ENCODE measurements at regions not wholly inside any gene's neighbourhood (a gene's known extent, or its start where the extent isn't known, plus 50 kb on each side); places are given as distances from the start of the nearest gene placed in this dataset.

- Histone ChIP-seq H3K23ac (ENCODE audit: insufficient read length) (no peak overlapping the region), H3K4me2 (ENCODE audit: insufficient read depth in 1 of 2, low read depth in 2 of 2, low read length in 2 of 2) (no peak overlapping the region), H4K20me1 (replicated peaks in 1 of 2; ENCODE audit: control insufficient read depth in 1 of 2, insufficient read depth in 2 of 2, low read length in 2 of 2) (no peaks in the 10 kb centered on the region), H2BK5ac (ENCODE audit: low read depth, low read length) (no peak overlapping the region), H3K36me3 (ENCODE audit: control insufficient read depth in 2 of 4, insufficient read depth in 4 of 4, low read length in 3 of 4) (no peaks in the 10 kb centered on the region), H2BK120ac (replicated peaks; ENCODE audit: low read depth, low read length) (no peak overlapping the region), H3K9ac (replicated peaks in 1 of 4; ENCODE audit: extremely low read depth in 1 of 4, low read depth in 3 of 4, low read length in 3 of 4) (no peak overlapping the region), H2BK15ac (ENCODE audit: low read length) (no peak overlapping the region), H3K14ac (ENCODE audit: insufficient read length) (no peak overlapping the region), H3K18ac (ENCODE audit: extremely low read depth, low read length) (no peak overlapping the region), H3K79me2 (ENCODE audit: control insufficient read depth in 1 of 2, insufficient read depth in 2 of 2, low read length in 2 of 2) (no peaks in the 10 kb centered on the region), H2AK5ac (ENCODE audit: low read depth, low read length) (no peak overlapping the region), H3K9me3 (ENCODE audit: insufficient read depth in 2 of 2, low read depth in 1 of 2, low read length in 1 of 2) (no peaks in the 10 kb centered on the region; a peak in 1 of 4 replicates), H2BK20ac (ENCODE audit: low read length) (no peak overlapping the region), H3K56ac (replicated peaks; ENCODE audit: insufficient read length, low read depth, low read length) (no peak overlapping the region), H2AFZ (ENCODE audit: low read length) (0 out of 2 replicates have a peak overlapping the region, but pooled peaks have one; percentile 40), H3K27ac (ENCODE audit: low read depth, low read length) (no peak overlapping the region), H3K27me3 (replicated peaks in 1 of 4; ENCODE audit: control insufficient read depth in 3 of 4, extremely low read depth in 1 of 4, insufficient read depth in 3 of 4, low read length in 3 of 4) (no peaks in the 10 kb centered on the region), H4K8ac (ENCODE audit: extremely low read depth, insufficient read depth, low read length) (no peak overlapping the region), H3K79me1 (ENCODE audit: low read depth, low read length) (no peaks in the 10 kb centered on the region), H3K4me1 (replicated peaks in 1 of 4; ENCODE audit: control insufficient read depth in 3 of 4, insufficient read depth in 4 of 4, low read length in 3 of 4) (peaks cover 0 to 2% (median 0%) of the 10 kb centered on the region in 4 experiments; a peak in 1 of 7 replicates), H3K23me2 (ENCODE audit: low read depth, low read length) (no peaks in the 10 kb centered on the region), H4K91ac (replicated peaks; ENCODE audit: insufficient read length, low read length) (no peak overlapping the region), H3K4me3 (ENCODE audit: extremely low read depth in 1 of 4, insufficient read depth in 2 of 4, low read depth in 3 of 4, low read length in 4 of 4) (no peak overlapping the region), H2BK12ac (ENCODE audit: low read depth, low read length) (no peak overlapping the region), H3K4ac (replicated peaks; ENCODE audit: insufficient read length, low read depth, low read length) (no peak overlapping the region), H4K5ac (ENCODE audit: insufficient read length, low read depth, low read length) (no peak overlapping the region)
- 88% methylated on average over 5 of the region's 5 CpGs; no CpG with 5 or more reads in 1 of the 2 experiments for WGBS, 2 experiments (ENCODE audit: extremely low coverage in 1 of 2, insufficient coverage in 1 of 2, insufficient read length in 1 of 2, insufficient replicate concordance in 2 of 2, low coverage in 1 of 2, low lambda C conversion rate in 2 of 2, missing lambda C conversion rate in 1 of 2)
- no peak for FAIRE-seq
- DNase-seq (ENCODE audit: low read depth in 1 of 2, low spot score in 2 of 2) = no peak
- POLR2A ChIA-PET (ENCODE audit: partially characterized antibody) = no interaction called here
- TF ChIP-seq GTF2F1 (IDR thresholded peaks at IDR 0.05; ENCODE audit: borderline replicate concordance, low read depth, low read length) (no peak), BACH1 (IDR thresholded peaks at IDR 0.05; ENCODE audit: low read length) (no peak), SIN3A (conservative IDR thresholded peaks at IDR 0.05 in 1 of 2, IDR thresholded peaks at IDR 0.05 in 1 of 2; ENCODE audit: low read depth in 1 of 2, low read length in 2 of 2) (no peak), CREB1 (IDR thresholded peaks at IDR 0.05) (no peak), GABPA (IDR thresholded peaks at IDR 0.05; ENCODE audit: borderline replicate concordance, insufficient read depth, low read length) (no peak), ATF3 (IDR thresholded peaks at IDR 0.05; ENCODE audit: insufficient read depth, low read depth, low read length) (no peak), SUZ12 (IDR thresholded peaks at IDR 0.05; ENCODE audit: low read length) (no peak)
- CTCF ChIA-PET (ENCODE audit: partially characterized antibody) = interaction anchor here (0.7 kb wide), 1 partner anchor 933 kb away, joined by 3 read pairs; no protein-coding TSS in a partner anchor
Observed at GRCh38 chr18:67770520-67770919, 254.0 kb upstream of the DSEL start.
